HL-60 (cell line): ENCODE measurements at regions not wholly inside any gene's neighbourhood (a gene's known extent, or its start where the extent isn't known, plus 50 kb on each side); places are given as distances from the start of the nearest gene placed in this dataset.

ENCODE experiments used
- DNase-seq, 2 experiments: peaks; one replicate each; pipeline ENCODE4 v3.0.0-alpha.2; 2010 to 2020; ENCODE audit warnings: low read depth in 1 of 2, low spot score in 1 of 2
- H3K27ac ChIP-seq: fragments of 250-450 bp; sonication (Bioruptor Pico); replicated peaks from 2 replicates; pipeline ENCODE4 v1.5.1; 2020; ENCODE audit warnings: mild to moderate bottlenecking, moderate library complexity
- H3K27me3 ChIP-seq: fragments of 250-450 bp; sonication (Bioruptor Pico); 2 replicates; pipeline ENCODE4 v1.5.1; 2021; ENCODE audit warnings: mild to moderate bottlenecking, moderate library complexity; ENCODE audit not compliant: insufficient read depth, poor library complexity, severe bottlenecking
- H3K4me3 ChIP-seq: replicated peaks from 2 replicates; pipeline ENCODE4 v1.5.1; 2011; ENCODE audit warnings: mild to moderate bottlenecking, control low read depth, low read length; ENCODE audit not compliant: insufficient read depth
- GABPA ChIP-seq: IDR thresholded peaks from 2 replicates; pipeline ENCODE4 v1.6.1; 2012; ENCODE audit warnings: low read depth
- POLR2AphosphoS5 ChIP-seq: IDR thresholded peaks from 2 replicates; pipeline ENCODE4 v1.6.1; 2012; ENCODE audit warnings: low read depth
- SPI1 ChIP-seq: IDR thresholded peaks from 2 replicates; pipeline ENCODE4 v1.6.1; 2012; ENCODE audit warnings: low read depth, mild to moderate bottlenecking, borderline replicate concordance
- TF ChIP-seq, protein P1 (sequence below): IDR thresholded peaks from 2 replicates; pipeline ENCODE4 v1.6.1; 2012; ENCODE audit warnings: low read depth; ENCODE audit not compliant: insufficient replicate concordance
- TF ChIP-seq, protein P2 (sequence below): IDR thresholded peaks from one replicate; pipeline ENCODE4 v1.5.1; 2011; ENCODE audit warnings: low read length, control low read depth, inconsistent platforms; ENCODE audit not compliant: insufficient read depth

DNA sequence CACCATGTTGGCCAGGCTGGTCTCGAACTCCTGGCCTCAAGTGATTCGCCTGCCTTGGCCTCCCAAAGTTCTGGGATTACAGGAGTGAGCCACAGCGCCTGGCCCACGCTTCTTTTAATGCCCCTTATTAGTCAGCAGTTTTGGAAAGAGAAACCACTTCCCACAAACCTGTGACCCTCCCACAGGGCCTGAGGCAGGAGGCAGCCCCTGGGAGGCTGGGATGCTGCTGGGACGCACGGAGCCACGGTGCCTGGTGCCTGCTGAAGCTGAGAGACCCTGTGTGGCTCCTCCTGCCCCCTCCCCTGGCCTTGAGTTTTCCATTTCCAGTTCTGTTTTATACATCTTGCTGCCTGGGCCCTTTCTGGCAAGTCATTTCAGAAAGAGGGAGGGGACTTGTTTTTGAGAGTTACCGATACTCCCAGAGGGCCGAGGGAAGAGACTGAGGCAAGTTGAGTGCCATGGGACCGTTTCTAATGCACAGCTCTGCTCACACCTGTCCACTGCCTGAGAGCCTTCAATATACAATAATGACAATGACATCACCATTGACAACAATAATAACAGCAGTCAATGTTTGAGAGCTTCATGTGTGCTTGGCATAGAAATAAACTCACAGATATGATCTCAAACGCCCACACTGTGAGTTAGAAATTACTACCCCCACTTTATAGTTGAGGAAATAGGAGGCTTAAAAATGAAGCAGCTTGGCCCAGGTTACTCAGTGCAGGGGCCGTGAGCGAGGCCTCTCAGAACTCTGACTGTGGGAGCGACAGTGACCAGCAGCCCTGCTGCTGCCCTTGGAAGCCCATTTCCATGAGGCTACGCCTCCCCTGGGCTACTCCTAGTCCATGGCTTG is 78.1 kb upstream of the YWHAQ start:
- Histone ChIP-seq H3K27ac (no peak overlapping the region), H3K4me3 (no peak overlapping the region), H3K27me3 (no peaks in the 10 kb centered on the region)
- TF ChIP-seq SPI1 (no peak), GABPA (no peak), POLR2AphosphoS5 (no peak)
- TF ChIP-seq, protein P1, sequence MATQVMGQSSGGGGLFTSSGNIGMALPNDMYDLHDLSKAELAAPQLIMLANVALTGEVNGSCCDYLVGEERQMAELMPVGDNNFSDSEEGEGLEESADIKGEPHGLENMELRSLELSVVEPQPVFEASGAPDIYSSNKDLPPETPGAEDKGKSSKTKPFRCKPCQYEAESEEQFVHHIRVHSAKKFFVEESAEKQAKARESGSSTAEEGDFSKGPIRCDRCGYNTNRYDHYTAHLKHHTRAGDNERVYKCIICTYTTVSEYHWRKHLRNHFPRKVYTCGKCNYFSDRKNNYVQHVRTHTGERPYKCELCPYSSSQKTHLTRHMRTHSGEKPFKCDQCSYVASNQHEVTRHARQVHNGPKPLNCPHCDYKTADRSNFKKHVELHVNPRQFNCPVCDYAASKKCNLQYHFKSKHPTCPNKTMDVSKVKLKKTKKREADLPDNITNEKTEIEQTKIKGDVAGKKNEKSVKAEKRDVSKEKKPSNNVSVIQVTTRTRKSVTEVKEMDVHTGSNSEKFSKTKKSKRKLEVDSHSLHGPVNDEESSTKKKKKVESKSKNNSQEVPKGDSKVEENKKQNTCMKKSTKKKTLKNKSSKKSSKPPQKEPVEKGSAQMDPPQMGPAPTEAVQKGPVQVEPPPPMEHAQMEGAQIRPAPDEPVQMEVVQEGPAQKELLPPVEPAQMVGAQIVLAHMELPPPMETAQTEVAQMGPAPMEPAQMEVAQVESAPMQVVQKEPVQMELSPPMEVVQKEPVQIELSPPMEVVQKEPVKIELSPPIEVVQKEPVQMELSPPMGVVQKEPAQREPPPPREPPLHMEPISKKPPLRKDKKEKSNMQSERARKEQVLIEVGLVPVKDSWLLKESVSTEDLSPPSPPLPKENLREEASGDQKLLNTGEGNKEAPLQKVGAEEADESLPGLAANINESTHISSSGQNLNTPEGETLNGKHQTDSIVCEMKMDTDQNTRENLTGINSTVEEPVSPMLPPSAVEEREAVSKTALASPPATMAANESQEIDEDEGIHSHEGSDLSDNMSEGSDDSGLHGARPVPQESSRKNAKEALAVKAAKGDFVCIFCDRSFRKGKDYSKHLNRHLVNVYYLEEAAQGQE: no peak
- TF ChIP-seq, protein P2, sequence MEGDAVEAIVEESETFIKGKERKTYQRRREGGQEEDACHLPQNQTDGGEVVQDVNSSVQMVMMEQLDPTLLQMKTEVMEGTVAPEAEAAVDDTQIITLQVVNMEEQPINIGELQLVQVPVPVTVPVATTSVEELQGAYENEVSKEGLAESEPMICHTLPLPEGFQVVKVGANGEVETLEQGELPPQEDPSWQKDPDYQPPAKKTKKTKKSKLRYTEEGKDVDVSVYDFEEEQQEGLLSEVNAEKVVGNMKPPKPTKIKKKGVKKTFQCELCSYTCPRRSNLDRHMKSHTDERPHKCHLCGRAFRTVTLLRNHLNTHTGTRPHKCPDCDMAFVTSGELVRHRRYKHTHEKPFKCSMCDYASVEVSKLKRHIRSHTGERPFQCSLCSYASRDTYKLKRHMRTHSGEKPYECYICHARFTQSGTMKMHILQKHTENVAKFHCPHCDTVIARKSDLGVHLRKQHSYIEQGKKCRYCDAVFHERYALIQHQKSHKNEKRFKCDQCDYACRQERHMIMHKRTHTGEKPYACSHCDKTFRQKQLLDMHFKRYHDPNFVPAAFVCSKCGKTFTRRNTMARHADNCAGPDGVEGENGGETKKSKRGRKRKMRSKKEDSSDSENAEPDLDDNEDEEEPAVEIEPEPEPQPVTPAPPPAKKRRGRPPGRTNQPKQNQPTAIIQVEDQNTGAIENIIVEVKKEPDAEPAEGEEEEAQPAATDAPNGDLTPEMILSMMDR: no peak
- no peak for DNase-seq

DNA sequence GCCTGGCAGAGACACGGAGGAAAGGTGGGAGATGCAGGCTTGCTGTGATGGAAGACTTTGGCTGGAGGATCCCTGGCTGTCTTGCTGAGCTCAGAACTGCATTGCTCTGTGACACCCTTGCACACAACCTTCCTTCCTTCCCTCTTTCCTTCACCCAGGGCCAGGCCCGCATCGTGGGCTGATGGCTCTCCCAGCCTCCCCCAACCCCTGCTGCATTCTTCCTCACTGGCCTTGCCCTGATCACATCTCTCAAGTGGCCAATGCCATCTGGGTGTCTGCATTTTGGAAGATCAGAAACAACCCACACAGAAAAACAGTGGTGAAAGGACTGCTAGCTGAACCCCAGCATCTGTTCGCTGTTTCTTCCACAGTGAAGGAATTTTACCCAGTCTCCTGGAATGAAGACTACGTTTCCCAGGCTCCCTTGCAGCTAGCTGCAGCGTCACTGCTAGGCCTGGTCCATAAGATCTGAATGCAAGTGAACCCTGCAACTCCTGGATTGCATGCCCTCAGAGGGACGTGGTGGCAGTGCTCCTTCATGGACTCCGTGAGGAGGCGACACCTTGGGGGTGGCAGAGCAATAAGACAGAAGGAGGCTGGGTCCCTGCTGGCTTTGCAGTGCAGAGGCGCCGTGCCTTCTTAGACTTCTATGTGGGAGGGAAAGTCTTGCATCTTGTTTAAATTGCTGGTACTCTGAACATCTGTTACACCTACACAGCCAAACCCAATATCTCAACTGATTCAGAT is 78.9 kb upstream of the YWHAQ start:
- TF ChIP-seq SPI1 (no peak), GABPA (no peak), POLR2AphosphoS5 (no peak)
- TF ChIP-seq, protein P1: no peak
- TF ChIP-seq, protein P2: no peak
- H3K27me3 ChIP-seq: no peaks in the 10 kb centered on the region
- H3K4me3 ChIP-seq: no peak overlapping the region
- H3K27ac ChIP-seq: no peak overlapping the region
- no peak for DNase-seq

DNA sequence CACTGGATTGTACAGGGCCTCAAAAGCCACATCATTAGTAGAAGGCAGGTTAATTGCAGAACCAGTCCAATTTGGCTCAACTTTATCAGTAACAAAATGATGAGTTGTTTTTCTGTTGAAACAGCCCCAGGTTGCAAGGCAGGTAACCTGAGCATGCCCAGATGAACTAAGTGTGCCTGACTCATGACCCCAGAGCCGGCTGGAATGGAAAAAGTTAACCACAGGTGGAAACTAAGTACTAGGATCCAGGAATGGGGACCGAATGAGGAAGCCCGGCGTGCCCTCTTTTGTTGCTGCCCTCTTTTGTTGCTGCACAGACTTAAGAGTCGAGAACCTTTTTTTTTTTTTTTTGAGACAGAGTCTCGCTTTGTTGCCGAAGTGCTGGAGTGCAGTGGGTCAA is 79.5 kb upstream of the YWHAQ start:
- Histone ChIP-seq H3K27me3 (no peaks in the 10 kb centered on the region), H3K27ac (no peak overlapping the region), H3K4me3 (no peak overlapping the region)
- TF ChIP-seq, protein P1: no peak
- TF ChIP-seq, protein P2: no peak
- TF ChIP-seq GABPA (no peak), POLR2AphosphoS5 (no peak), SPI1 (no peak)
- DNase-seq: no peak
